Large intestine (tissue), 3 donors: ENCODE measurements at regions not wholly inside any gene's neighbourhood (a gene's known extent, or its start where the extent isn't known, plus 50 kb on each side); places are given as distances from the start of the nearest gene placed in this dataset.
A peak's percentile ranks its signal among the peaks of the same experiment; 100 is the strongest.

Source experiments
- DNase-seq, 2 donors: peaks; one replicate each; pipeline versions ENCODE4 v3.0.0 to v3.0.0-alpha.2; 2013
- H3K27ac ChIP-seq: one replicate; pipeline ENCODE4 v1.5.1; 2013; ENCODE audit warnings: low read length
- H3K27me3 ChIP-seq: 2 replicates; pipeline ENCODE4 v1.6.1; 2013; ENCODE audit warnings: low read length; ENCODE audit not compliant: control insufficient read depth, insufficient read depth
- H3K36me3 ChIP-seq: 2 replicates; pipeline ENCODE4 v1.6.1; 2013; ENCODE audit warnings: low read length; ENCODE audit not compliant: control insufficient read depth, insufficient read depth
- H3K4me1 ChIP-seq: one replicate; pipeline ENCODE4 v1.6.1; 2013; ENCODE audit warnings: low read length; ENCODE audit not compliant: control insufficient read depth, insufficient read depth
- H3K4me3 ChIP-seq: one replicate; pipeline ENCODE4 v1.5.1; 2013; ENCODE audit warnings: low read length
- H3K9me3 ChIP-seq: one replicate; pipeline ENCODE4 v1.6.1; 2013; ENCODE audit warnings: mild to moderate bottlenecking, low read depth, low read length, moderate library complexity; ENCODE audit not compliant: control insufficient read depth
- WGBS: methylation state at CpG from one replicate; pipeline ENCODE4 v1.1.5; 2013; ENCODE audit warnings: low lambda C conversion rate; ENCODE audit not compliant: insufficient coverage; 5-methylcytosine and 5-hydroxymethylcytosine counted together

GRCh38 chr15:70471517-70471916 is 291.8 kb downstream of the UACA start:
- H3K27me3 ChIP-seq = peaks cover 16% of the 10 kb centered on the region
- no peak for DNase-seq
- WGBS = 0% methylated on average over 1 of the region's 1 CpG
- H3K4me3 ChIP-seq = no peak overlapping the region
- H3K4me1 ChIP-seq = no peaks in the 10 kb centered on the region
- no peak overlapping the region for H3K27ac ChIP-seq
- no peaks in the 10 kb centered on the region for H3K9me3 ChIP-seq
- no peaks in the 10 kb centered on the region for H3K36me3 ChIP-seq

- no peaks in the 10 kb centered on the region for H3K9me3 ChIP-seq
- H3K27ac ChIP-seq = no peak overlapping the region
- peaks cover 16% of the 10 kb centered on the region for H3K27me3 ChIP-seq
- no peaks in the 10 kb centered on the region for H3K4me1 ChIP-seq
- WGBS = no CpG with 5 or more reads among the region's 7 CpGs
- no peak overlapping the region for H3K4me3 ChIP-seq
- DNase-seq = no peak
- H3K36me3 ChIP-seq = no peaks in the 10 kb centered on the region
Observed at GRCh38 chr15:70470556-70471191, 292.7 kb downstream of the UACA start.

GRCh38 chr15:70469651-70470555 is 293.5 kb downstream of the UACA start:
- DNase-seq = no peak
- no peaks in the 10 kb centered on the region for H3K9me3 ChIP-seq
- H3K4me3 ChIP-seq = no peak overlapping the region
- H3K27ac ChIP-seq = no peak overlapping the region
- no CpG with 5 or more reads among the region's 16 CpGs for WGBS
- no peaks in the 10 kb centered on the region for H3K36me3 ChIP-seq
- H3K27me3 ChIP-seq = peaks cover 16% of the 10 kb centered on the region
- no peaks in the 10 kb centered on the region for H3K4me1 ChIP-seq

GRCh38 chr15:70469182-70469581 is 294.2 kb downstream of the UACA start:
- DNase-seq = no peak
- Histone ChIP-seq H3K4me1 (no peaks in the 10 kb centered on the region), H3K27ac (no peak overlapping the region), H3K27me3 (peaks cover 21% of the 10 kb centered on the region), H3K4me3 (no peak overlapping the region), H3K36me3 (no peaks in the 10 kb centered on the region), H3K9me3 (no peaks in the 10 kb centered on the region)
- no CpG with 5 or more reads among the region's 3 CpGs for WGBS

GRCh38 chr15:70466895-70467529 is 296.3 kb downstream of the UACA start:
- 0% methylated on average over 1 of the region's 4 CpGs for WGBS

GRCh38 chr15:70466305-70466704 is 297.1 kb downstream of the UACA start:
- Histone ChIP-seq H3K27ac (no peak overlapping the region), H3K4me3 (no peak overlapping the region), H3K27me3 (peaks cover 30% of the 10 kb centered on the region), H3K36me3 (no peaks in the 10 kb centered on the region), H3K9me3 (no peaks in the 10 kb centered on the region), H3K4me1 (no peaks in the 10 kb centered on the region)
- no peak for DNase-seq
- WGBS = 40% methylated on average over 1 of the region's 3 CpGs

More at GRCh38 chr15:70466895-70467529, 296.3 kb downstream of the UACA start:
- Histone ChIP-seq H3K4me1 (no peaks in the 10 kb centered on the region), H3K9me3 (no peaks in the 10 kb centered on the region), H3K27me3 (peaks cover 30% of the 10 kb centered on the region), H3K4me3 (no peak overlapping the region), H3K27ac (no peak overlapping the region), H3K36me3 (no peaks in the 10 kb centered on the region)
- peak in 1 of 2 donors; percentile 34 for DNase-seq

GRCh38 chr15:70465812-70466211 is 297.5 kb downstream of the UACA start:
- WGBS = no CpG with 5 or more reads among the region's 4 CpGs
- Histone ChIP-seq H3K4me3 (no peak overlapping the region), H3K27ac (no peak overlapping the region), H3K36me3 (no peaks in the 10 kb centered on the region), H3K27me3 (peaks cover 29% of the 10 kb centered on the region), H3K9me3 (no peaks in the 10 kb centered on the region), H3K4me1 (no peaks in the 10 kb centered on the region)
- DNase-seq = no peak

GRCh38 chr15:70463453-70463834 is 299.9 kb downstream of the UACA start:
- Histone ChIP-seq H3K27me3 (peaks cover 20% of the 10 kb centered on the region), H3K4me3 (no peak overlapping the region), H3K9me3 (no peaks in the 10 kb centered on the region), H3K4me1 (no peaks in the 10 kb centered on the region), H3K27ac (no peak overlapping the region), H3K36me3 (no peaks in the 10 kb centered on the region)
- WGBS = no CpG with 5 or more reads among the region's 1 CpG
- no peak for DNase-seq

- Histone ChIP-seq H3K4me1 (no peaks in the 10 kb centered on the region), H3K4me3 (no peak overlapping the region), H3K27ac (no peak overlapping the region), H3K9me3 (no peaks in the 10 kb centered on the region), H3K27me3 (peaks cover 16% of the 10 kb centered on the region), H3K36me3 (no peaks in the 10 kb centered on the region)
- DNase-seq = no peak
- no CpG with 5 or more reads among the region's 1 CpG for WGBS
Observed at GRCh38 chr15:70461992-70462391, 301.4 kb downstream of the UACA start.

GRCh38 chr15:70461017-70461416 is 302.3 kb downstream of the UACA start:
- H3K27ac ChIP-seq = no peak overlapping the region
- DNase-seq = no peak
- no CpG with 5 or more reads among the region's 1 CpG for WGBS
- no peaks in the 10 kb centered on the region for H3K4me1 ChIP-seq
- H3K9me3 ChIP-seq = no peaks in the 10 kb centered on the region
- H3K27me3 ChIP-seq = peaks cover 16% of the 10 kb centered on the region
- no peaks in the 10 kb centered on the region for H3K36me3 ChIP-seq
- H3K4me3 ChIP-seq = no peak overlapping the region
